ENCODE measurements at regions not wholly inside any gene's neighbourhood (a gene's known extent, or its start where the extent isn't known, plus 50 kb on each side); places are given as distances from the start of the nearest gene placed in this dataset.

DNA sequence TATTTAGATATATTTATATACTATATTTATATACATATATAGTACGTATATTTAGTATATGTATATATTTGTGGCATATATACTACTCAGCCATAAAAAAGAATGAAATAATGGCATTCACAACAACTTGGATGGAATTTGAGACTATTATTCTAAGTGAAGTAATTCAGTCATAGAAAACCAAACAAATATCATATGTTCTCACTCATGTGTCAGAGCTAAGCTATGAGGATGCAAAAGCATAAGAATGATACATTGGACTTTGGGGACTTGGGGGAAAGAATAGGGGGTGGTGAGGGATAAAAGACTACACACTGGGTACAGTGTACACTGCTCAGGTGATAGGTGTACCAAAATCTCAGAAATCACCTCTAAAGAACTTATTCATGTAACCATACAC, 1015.7 kb downstream of the EFNB2 start:
- TF ChIP-seq, protein P1, sequence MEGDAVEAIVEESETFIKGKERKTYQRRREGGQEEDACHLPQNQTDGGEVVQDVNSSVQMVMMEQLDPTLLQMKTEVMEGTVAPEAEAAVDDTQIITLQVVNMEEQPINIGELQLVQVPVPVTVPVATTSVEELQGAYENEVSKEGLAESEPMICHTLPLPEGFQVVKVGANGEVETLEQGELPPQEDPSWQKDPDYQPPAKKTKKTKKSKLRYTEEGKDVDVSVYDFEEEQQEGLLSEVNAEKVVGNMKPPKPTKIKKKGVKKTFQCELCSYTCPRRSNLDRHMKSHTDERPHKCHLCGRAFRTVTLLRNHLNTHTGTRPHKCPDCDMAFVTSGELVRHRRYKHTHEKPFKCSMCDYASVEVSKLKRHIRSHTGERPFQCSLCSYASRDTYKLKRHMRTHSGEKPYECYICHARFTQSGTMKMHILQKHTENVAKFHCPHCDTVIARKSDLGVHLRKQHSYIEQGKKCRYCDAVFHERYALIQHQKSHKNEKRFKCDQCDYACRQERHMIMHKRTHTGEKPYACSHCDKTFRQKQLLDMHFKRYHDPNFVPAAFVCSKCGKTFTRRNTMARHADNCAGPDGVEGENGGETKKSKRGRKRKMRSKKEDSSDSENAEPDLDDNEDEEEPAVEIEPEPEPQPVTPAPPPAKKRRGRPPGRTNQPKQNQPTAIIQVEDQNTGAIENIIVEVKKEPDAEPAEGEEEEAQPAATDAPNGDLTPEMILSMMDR (IDR thresholded peaks at IDR 0.05), result no peak
- TF ChIP-seq POLR2A (IDR thresholded peaks at IDR 0.05), result no peak

Measured in breast epithelium (tissue), 3 donors.